GM12864 (cell line): ENCODE measurements at regions not wholly inside any gene's neighbourhood (a gene's known extent, or its start where the extent isn't known, plus 50 kb on each side); places are given as distances from the start of the nearest gene placed in this dataset.

Source experiments
- DNase-seq: peaks from one replicate; pipeline ENCODE4 v3.0.0-alpha.2; 2011; ENCODE audit warnings: low read depth
- H3K4me3 ChIP-seq: 2 replicates; pipeline ENCODE4 v1.5.1; 2011; ENCODE audit warnings: mild to moderate bottlenecking, low read depth, low read length, control low read depth
- TF ChIP-seq, protein P1 (sequence below): IDR thresholded peaks from 2 replicates; pipeline ENCODE4 v1.5.1; 2011; ENCODE audit warnings: low read depth, mild to moderate bottlenecking, moderate library complexity, low read length, control low read depth, inconsistent platforms; ENCODE audit errors: missing control alignments

DNA sequence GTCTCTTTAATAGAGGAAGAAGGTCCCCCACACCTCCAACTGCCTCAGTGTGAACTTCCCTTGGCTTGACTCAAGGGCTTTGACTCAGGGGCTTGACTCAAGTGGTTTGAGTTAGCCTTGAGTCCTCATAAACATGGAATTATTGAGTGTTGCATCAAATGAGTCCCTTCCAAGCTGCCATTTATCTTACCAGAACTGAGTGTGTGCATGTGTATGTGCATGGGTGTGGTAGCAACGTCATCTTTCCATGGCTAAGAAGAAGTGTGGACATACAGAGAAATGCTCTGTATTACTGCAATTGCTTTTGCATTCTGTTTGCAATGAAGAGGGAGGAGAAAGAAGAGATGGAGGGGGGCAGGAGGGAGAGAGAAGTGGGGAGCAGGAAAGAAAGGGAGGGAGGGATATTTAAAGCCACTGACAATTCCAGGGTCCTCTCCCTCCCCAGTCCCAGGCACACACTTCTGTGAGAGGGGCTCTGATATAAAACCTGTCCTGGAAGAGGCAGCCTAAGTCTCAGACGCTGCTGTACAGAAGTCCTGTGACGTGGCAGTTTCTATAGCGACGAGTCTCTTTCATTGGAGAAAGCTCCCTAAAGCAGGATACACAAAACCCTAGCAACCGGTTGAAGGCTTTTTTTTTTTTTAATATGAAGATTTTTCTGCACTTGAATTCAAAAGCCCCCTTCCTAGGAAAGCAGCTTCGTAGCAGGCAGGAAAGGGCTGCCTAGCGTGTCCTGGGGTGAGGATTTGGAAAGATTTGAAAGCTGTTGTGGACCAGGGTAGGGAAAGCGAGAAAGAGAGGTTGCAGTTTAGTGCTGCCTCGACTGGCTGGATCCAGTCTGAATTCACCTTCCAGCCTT, 93.3 kb upstream of the MAP1B start:
- no peak for DNase-seq
- no peak overlapping the region for H3K4me3 ChIP-seq
- TF ChIP-seq, protein P1, sequence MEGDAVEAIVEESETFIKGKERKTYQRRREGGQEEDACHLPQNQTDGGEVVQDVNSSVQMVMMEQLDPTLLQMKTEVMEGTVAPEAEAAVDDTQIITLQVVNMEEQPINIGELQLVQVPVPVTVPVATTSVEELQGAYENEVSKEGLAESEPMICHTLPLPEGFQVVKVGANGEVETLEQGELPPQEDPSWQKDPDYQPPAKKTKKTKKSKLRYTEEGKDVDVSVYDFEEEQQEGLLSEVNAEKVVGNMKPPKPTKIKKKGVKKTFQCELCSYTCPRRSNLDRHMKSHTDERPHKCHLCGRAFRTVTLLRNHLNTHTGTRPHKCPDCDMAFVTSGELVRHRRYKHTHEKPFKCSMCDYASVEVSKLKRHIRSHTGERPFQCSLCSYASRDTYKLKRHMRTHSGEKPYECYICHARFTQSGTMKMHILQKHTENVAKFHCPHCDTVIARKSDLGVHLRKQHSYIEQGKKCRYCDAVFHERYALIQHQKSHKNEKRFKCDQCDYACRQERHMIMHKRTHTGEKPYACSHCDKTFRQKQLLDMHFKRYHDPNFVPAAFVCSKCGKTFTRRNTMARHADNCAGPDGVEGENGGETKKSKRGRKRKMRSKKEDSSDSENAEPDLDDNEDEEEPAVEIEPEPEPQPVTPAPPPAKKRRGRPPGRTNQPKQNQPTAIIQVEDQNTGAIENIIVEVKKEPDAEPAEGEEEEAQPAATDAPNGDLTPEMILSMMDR = no peak

DNA sequence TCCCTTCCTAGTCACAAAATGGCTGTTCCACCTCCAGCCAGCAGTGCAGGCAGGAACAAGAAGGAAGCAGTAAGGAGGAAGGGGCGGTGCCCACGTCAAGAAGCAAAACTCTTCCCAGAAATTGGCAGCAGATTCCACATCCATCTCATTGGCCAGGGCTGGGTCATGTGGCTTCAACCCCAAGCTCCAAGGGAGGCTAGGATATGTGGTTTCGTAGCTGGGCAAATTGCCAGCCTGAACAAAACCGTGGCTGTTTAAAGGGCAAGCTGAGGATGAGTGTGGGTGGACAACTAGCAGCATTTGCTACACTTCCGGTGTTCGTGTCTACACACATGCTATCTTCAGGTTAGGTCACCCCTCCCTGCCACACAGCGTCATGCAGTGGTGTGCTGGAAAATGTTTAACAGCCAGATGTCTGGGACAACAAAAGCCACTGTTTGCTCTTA, 92.1 kb upstream of the MAP1B start:
- TF ChIP-seq, protein P1 = no peak
- no peak for DNase-seq
- no peak overlapping the region for H3K4me3 ChIP-seq

DNA sequence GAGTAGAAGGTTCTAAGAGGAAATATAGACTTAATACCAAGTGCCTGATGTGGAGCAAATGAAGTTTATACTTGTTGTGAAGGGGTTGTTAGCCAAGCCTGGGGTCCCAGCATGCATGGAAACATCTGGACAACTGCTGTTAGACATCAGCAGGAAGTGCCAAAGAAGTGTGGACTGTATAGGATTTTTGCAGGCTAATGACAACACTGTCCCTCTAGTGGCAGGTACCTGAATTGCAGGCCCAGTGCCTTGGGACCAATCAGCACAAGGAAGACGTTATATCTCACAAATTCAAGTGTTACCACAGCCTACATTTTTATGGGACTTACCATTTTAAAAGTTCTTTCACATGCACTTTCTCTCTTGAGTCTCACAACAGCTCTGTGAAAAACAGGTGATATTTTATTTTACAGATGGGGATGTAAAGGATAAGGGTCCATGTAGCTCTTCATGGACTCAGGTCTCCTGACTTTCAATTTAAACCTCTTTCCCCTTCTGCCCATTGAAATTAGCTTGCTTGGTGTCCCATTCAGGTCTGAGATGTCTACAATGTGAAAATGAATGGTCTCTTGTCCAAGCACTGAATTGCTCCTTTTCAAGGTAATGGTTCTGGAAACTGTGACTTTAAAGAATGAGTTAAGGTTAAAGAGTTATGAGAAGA, 89.0 kb upstream of the MAP1B start:
- peak; percentile 41 for DNase-seq
- TF ChIP-seq, protein P1 = peak; percentile 99

DNA sequence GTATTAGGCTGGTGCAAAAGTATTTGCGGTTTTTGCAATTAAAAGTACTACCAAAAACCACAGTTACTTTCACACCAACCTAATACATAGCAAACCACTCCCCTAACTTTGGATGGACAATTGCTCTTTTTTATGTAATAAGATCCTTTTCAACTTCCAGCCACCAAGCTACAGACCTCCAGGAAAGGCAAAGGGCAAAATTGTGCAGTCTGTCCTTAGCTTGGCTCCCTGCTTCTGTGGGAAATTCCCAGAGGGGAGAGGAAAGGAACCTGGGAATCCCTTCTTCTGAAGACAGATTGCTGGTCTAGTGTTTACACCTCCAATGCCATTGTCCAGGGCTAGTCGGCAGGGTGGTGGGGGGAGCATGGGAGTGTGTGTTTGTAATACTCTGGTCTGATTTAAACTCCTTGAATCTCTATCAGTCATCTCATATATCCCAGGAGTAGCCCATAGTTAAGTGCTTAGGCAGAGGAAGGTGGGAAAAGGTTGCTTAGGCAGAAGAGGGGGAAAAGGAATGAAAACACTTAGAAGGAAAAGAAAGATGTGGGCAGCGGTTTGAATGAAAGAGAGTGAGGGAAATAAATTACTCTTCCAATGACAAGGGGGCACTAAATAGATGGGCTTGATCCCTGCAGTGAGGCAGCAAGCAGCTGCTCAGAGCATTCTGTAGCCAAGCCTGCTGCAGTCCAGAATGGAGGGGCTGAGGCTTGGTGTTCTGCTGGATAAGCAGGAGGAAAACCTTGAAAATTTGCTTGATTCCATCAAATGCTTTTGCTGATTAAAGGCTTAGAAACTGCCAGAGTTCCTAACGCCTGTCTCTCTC, 86.9 kb upstream of the MAP1B start:
- TF ChIP-seq, protein P1 = no peak
- H3K4me3 ChIP-seq = no peak overlapping the region
- no peak for DNase-seq

More for the DNA sequence above, 89.0 kb upstream of the MAP1B start:
- no peak overlapping the region for H3K4me3 ChIP-seq

DNA sequence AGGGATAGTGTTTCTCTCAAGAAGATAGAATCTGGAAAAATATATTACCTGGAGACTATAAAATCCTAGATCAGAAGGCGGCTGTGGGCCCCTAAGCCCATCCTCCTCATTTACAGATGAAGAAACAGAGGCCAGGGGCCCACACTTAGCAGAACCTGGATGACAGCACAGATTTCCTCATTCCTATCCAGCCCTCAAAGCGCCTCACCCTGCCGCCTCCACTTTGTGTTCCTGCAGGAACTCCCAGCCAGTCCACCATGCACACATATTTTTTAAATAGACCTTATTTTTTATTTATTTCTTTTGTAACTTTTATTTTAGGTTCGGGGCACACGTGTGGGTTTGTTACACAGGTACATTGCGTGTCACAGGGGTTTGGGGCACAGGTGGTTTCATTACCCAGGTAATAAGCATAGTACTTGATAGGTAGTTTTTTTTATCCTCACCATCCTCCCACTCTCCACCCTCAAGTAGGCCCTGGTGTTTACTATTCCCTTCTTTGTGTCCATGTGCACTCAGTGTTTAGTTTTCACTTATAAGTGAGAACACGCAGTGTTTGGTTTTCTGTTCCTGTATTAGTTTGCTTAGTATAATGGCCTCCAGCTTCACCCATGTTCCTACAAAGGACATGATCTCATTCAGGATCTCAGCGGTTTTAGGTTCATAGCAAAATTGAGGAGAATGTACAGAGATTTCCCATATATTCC, 85.5 kb upstream of the MAP1B start:
- H3K4me3 ChIP-seq = no peak overlapping the region
- no peak for DNase-seq
- TF ChIP-seq, protein P1 = no peak

DNA sequence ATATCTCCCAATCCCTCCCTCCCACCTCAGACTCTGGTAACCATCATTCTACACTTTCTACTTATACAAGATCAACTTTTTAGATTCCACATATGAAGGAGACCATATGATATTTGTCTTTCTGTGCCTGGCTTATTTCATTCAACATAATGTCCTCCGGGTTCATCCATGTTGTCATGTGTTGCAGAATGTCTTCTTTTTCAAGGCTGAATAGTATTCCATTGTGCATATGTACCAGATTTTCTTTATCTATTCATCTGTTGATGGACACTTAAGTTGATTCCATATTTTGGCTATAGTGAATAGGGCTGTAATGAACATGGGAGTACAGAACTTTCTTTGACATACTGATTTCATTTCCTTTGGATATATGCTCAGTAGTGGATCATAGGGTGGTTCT, 78.9 kb upstream of the MAP1B start:
- H3K4me3 ChIP-seq = no peak overlapping the region
- no peak for DNase-seq
- TF ChIP-seq, protein P1 = no peak
